Stimulated activated CD4-positive, alpha-beta T cell treated with anti-CD3 and anti-CD28 coated beads, Interleukin-4, amount 100 ng/mL, for 48 hours (primary cell): ENCODE measurements at regions not wholly inside any gene's neighbourhood (a gene's known extent, or its start where the extent isn't known, plus 50 kb on each side); places are given as distances from the start of the nearest gene placed in this dataset.

Experiments used
- DNase-seq, 2 donors: peaks; one replicate each; pipeline ENCODE4 v3.0.0-alpha.2; 2020; ENCODE audit warnings: low read depth in 2 of 2

GRCh38 chr22:48112687-48113521 is 1350.5 kb downstream of the TBC1D22A start:
- no peak for DNase-seq

- no peak for DNase-seq
Measured at GRCh38 chr22:48106715-48107259, 1344.3 kb downstream of the TBC1D22A start.

- DNase-seq, result no peak
Measured at GRCh38 chr22:48106215-48106614, 1343.8 kb downstream of the TBC1D22A start.

- no peak for DNase-seq
Measured at GRCh38 chr22:48105259-48105658, 1342.8 kb downstream of the TBC1D22A start.

- no peak for DNase-seq
Measured at GRCh38 chr22:48104766-48105165, 1342.3 kb downstream of the TBC1D22A start.

- DNase-seq, result no peak
Measured at GRCh38 chr22:48104102-48104738, 1341.8 kb downstream of the TBC1D22A start.

- no peak for DNase-seq
Measured at GRCh38 chr22:48103126-48103875, 1340.9 kb downstream of the TBC1D22A start.

- DNase-seq, result no peak
Measured at GRCh38 chr22:48102581-48102980, 1340.1 kb downstream of the TBC1D22A start.

GRCh38 chr22:48101704-48102103 is 1339.3 kb downstream of the TBC1D22A start:
- DNase-seq, result no peak

GRCh38 chr22:48100685-48101417 is 1338.4 kb downstream of the TBC1D22A start:
- DNase-seq, result no peak

- DNase-seq, result no peak
Measured at GRCh38 chr22:48099671-48100070, 1337.2 kb downstream of the TBC1D22A start.

GRCh38 chr22:48099251-48099650 is 1336.8 kb downstream of the TBC1D22A start:
- DNase-seq, result no peak

GRCh38 chr22:48098921-48099245 is 1336.4 kb downstream of the TBC1D22A start:
- DNase-seq, result no peak

GRCh38 chr22:48098243-48098920 is 1335.9 kb downstream of the TBC1D22A start:
- DNase-seq, result no peak

- no peak for DNase-seq
Measured at GRCh38 chr22:48097723-48098122, 1335.3 kb downstream of the TBC1D22A start.

GRCh38 chr22:48096851-48097665 is 1334.6 kb downstream of the TBC1D22A start:
- DNase-seq, result no peak

GRCh38 chr22:48096411-48096810 is 1334.0 kb downstream of the TBC1D22A start:
- no peak for DNase-seq

GRCh38 chr22:48093981-48094380 is 1331.5 kb downstream of the TBC1D22A start:
- no peak for DNase-seq

GRCh38 chr22:48092866-48093265 is 1330.4 kb downstream of the TBC1D22A start:
- no peak for DNase-seq

- no peak for DNase-seq
Measured at GRCh38 chr22:48091656-48092223, 1329.3 kb downstream of the TBC1D22A start.
